NCI-H2196 (cell line): ENCODE measurements at regions not wholly inside any gene's neighbourhood (a gene's known extent, or its start where the extent isn't known, plus 50 kb on each side); places are given as distances from the start of the nearest gene placed in this dataset.
A peak's percentile ranks its signal among the peaks of the same experiment; 100 is the strongest.

Experiments
- DNase-seq: peaks from one replicate; lab custom pipeline; 2025; ENCODE audit not compliant: unreplicated experiment; lab: John Stamatoyannopoulos, UW

DNA sequence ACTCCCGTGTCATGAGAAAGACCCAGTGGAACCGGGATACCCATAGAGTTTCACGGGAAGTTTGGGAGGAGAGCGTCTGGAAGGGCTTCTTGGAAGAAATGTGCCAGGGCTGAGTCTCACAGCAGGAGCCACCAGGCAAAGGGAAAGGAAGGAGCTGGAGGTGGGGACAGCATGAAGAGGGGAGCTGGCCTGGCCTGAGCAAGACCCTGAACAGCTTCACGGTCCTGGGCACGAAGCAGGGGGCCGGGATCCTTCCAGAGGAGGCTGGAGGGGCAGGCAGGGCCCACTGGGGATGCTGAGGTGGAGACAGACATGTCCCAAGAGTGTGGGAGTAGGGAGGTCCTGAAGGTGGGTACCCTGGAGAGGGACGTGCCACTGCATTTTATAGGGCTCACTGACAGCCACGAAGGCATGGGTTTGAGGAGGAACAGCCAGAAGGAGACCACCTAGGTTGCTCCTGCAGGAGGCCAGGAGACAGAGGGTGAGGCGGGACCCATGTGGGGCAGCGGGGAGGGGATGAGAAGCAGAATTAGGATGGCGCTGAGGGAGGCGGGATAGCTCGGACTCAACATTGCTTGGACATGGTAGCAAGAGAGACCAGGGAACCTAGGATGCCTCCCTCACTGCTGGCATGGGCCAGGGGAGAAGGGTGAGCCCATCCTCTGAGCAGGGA, 168.1 kb upstream of the ID2 start:
- DNase-seq, result no peak

DNA sequence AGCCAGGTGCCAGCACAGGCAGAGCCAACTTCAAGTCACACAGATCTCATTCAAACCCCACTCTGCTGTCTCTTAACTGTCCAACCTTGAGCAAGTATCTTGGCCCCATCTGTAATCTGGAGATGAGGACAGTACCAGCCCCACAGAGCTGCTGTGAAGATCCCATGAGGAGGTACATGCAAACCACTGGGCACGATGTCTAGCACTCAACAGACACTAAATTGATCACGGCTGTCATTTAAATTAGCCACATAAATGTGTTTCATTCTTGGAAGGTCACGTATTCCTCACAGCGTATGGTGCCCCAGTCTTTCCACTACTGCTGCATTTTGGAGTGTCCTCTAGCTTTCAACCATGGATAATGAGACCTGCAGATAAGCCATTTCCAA, 167.6 kb upstream of the ID2 start:
- DNase-seq, result no peak

DNA sequence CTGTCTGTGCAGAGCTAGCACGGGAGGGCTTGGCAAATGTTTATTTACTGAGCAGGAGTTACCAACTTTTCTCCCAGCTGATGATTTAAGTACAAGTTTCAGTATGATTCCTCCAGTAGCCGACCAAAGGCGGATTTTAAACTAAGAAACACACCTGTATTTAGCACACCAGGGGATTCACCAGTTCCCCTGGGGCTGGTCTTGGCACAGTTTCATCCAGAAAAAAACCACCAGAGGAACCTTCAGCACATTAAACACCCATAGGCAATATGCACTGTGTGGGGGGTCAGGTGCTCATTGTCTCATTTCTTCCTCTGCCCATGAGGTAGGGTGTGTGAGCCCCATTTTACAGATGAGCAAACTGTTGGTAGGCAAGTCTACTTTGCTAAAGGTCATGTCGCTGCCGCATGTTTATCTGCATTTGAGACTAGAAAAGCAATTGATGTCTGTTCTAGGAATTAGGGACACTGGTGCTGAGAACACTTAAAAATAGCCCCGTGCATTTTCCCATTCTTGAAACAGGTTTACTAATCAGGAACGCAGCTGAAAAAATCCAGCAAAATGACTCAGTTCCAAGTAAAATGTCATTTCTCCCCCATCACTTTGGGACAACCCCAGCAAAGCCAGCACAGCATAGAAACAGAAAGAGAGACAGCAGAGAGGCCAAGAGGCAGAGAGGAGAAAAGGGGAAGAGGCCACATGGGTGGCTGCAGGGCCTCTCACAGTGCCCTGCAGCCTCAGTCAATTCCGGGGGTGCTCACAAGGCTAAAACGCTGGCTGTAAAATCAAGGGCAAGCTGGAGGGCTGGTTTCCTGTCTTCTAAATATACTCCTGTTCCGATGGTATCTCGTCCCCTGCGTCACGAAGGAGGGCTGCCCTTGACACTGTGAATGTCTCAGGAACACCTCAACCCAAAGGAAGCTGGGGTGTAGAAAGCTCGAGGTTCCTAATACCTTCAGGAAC, 166.8 kb upstream of the ID2 start:
- DNase-seq, result peak; percentile 42

DNA sequence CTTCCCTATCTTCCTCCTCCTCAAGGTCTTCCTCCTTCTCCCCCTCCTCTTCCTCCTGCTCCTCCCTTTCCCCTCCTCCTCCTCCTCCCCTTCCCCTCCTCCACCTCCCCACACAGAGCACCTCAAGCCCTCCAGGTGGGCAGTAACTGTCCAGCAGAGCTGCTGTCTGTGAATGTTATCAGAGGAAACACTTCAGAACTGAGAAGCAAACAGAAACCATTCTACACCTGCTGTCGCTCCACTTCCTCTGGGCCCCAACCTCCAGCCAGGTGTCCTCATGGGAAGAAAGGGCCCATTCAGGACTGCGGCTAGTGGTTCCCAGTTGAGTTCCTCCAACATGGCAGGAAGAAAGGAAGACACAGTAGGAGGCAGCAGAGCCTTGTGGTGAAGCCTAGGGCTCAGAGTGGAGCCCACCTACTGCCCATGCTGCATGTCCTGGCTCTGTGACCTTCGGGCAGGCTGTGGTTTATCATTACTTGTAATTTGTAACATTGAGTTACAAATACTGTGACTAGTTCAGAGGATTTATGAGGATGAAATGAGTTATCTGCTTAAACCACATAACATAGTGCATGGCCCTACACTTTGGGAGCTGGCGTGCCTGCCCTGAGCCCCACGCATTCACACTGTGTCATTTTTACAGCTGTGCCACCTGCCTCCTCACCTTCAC, 165.9 kb upstream of the ID2 start:
- DNase-seq, result peak; percentile 90

DNA sequence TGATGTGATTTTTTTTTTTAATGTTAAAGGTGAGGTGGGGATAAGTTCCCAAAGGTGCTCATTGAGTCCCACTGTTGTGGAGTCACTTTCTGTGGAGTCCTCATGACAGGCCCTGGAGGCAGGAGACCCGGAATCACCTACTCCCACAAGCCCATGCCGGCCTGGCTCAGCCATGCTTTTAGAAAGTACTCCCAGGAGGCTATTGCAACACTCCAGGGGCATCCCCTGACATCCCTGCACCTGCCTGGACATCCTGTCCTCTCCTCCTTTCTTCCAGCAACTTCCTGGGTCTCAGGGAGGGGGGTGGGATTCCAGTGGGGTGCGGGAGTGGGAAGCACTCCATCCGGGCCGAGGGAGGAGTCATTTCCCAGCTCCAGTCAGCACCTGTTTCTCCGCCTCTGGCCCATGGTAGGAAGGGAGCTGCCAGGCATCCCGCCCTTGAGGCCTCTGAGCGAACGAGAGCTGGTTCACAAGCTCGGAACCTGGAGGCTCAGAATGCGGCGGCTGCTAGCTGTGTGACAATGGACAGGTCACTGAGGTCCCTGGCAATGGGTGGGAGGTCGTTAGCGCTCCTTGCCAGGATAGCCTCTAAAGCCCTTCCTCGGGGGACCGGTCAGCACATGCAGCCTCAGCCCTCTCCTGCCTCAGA, 163.9 kb upstream of the ID2 start:
- peak; percentile 27 for DNase-seq

DNA sequence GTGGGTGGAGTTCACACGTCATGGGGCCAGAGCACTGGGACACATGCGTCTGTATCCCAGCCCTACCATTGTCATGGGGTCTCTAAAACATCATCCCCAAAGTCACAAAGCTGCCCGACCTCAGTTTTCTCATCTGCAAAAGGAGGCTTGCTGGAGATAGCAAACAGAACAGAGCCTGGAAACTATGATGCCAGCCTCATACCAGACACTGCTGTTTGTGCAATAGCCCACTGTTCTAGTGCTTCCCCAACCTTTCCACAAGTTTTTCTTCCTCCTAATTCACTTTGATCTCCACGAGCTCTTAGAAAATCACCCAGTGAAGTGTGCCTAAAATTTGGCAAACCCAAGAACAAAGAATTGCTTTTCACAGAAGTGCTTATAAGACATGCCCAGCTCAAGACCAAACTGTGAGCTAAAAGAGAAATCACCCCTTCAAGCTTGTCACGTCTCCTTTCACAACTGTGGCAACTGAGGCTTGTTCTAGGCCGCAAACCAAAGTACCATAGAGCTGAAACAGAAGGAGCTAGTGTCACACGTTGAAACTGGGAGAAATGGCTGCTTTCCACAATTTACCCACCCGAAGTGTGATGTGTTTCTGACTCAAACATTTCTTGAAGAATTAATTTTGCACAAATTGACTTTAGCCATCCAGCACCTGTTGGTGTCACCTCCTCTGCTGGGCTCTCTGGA, 162.7 kb upstream of the ID2 start:
- no peak for DNase-seq

DNA sequence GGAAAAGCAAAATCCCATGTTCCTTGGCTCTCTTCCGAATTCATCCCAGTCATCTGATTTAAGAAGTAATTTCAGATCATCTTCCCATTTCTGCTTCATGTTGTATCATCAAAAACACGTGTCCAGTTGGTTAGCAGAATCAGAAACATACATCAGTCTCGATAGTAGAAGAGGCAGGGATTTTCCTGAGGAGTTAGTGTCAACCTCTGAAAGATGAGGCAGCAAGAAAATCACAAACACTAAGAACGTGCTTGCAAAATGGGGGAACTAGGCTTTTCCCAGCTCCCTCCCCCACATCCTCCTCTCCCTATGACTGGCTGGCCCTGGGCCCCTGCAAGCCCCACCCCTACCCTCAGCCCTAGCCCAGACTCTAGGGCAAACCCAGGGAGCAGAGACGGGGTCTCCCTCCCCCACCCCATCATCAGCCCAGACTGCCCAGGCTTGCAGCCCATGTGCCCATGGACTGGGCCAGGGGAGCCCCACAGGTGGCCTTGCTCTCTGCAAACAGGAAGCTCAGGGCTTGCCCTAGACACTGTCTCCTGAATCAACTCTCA, 161.0 kb upstream of the ID2 start:
- DNase-seq, result no peak

DNA sequence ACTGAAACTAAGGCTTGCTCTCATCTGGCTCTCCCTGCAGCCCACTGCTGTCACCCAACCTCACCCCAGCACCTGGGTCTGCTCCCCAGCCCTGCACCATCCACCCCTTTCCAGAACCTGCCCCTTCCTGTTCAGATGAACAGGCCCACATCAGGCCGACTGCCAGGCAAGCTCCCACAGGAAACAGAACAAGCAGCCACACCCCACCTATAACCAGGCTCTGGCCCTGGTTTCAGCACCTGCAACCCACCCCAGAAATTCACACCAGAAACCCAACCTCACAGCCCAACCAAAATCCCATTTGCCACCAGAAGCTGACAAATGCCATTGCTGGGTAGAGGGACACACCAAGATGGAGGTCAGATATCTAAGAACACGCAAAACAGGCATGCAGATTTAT, 159.2 kb upstream of the ID2 start:
- no peak for DNase-seq

DNA sequence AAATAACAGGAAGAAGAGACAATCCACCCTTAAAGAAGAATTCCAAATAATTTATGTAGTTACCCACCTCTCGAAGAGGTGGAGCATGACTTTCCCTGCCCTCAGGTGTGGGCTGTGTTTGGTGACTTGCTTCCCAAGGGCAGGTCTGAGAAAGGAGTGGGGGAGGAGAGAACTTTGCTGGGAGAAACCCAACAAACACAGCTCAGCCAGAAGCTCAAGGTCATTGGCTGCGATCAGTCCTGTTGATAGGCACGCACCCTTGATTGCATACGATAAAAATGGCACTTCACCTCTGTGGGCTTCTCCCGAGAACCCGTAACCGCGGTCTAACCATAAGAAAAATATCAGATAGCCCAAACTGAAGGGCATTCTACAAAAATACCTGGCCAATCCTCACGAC, 157.5 kb upstream of the ID2 start:
- DNase-seq, result no peak

DNA sequence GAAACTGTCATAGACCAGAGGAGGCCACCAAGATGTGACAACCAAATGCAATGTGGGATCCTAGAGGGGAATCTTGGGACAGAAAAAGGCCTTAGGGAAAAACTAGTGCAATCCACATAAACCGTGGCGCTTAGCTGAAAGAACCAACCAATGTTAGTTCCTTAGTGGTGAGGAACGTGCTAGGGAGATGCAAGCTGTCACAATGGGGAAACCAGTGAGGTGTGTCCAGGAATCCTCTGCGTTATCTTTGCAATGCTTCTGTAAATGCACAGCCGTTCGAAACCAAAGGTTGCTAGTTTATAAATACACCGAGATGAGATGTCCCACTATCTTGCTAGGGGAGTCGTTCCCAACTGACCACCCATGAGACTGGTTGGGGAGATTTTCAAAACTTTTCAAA, 157.0 kb upstream of the ID2 start:
- DNase-seq, result no peak

DNA sequence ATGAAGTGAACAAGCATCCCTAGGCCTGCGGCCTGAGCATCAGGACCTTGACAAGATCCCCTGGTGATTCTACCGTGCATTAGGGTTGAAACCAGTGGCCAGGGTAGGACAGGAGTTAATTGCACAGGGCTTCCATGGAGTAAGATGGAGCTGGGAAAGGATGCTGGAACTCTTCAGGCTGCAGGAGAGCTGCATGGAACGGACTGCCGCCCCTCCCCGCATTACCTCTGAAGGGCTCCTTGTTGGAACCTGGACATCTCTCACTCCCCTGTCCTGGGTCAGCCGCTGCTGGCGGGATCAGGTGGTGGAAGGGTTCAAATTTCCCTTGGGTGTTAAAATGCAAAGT, 156.6 kb upstream of the ID2 start:
- DNase-seq, result no peak

DNA sequence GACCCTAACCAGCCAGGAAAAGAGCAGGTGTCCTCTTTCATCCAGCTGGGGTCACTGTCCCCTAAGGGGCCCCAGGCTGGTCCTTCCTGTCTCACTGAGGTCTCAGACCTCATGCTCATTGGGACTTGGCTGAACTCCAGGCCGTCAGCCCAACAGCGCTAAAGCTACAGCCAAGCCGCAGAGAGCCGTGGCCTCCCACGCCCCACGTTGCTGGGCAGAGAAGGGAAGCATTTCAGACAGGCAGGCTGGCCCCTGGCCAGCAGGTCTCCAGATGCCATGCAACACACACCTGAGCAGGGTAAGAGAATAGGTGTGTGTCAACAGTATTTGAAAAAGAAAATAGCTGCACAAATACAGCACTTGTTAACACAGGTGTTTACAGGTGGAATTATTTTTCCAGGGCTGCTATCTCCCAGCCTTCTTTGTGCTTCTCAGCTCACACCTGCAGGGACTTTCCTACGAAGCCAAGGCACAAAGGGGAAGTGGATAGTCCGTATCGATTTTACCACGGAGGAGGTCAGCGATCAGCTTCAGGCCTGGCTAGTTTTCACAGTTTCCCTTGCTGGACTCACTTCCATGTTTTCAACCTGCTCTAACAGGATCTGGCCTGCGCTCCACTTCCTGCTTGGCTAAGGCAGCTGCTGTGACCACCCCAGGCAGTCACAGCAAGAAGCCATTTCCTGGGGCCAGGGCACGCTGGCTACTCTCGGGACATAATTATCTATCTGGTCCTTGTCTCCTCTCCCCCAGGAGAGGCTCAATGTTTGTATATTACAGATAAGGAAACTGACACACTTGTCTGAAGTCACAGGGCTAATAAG, 156.1 kb upstream of the ID2 start:
- DNase-seq, result peak; percentile 98

DNA sequence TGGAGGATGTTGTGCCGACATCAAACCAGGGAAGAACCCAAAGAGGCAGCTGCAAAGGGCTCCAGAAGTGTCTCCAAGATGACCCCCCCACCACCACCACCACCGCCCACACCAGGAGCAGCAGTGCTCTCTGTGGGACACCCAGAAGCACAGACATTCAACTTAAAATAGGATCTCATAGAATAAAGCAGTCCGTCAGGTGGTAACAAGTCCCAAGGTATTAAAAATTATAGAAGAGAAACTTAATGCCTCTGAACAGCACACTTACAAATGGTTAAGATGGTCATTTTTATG, 155.5 kb upstream of the ID2 start:
- DNase-seq, result no peak

DNA sequence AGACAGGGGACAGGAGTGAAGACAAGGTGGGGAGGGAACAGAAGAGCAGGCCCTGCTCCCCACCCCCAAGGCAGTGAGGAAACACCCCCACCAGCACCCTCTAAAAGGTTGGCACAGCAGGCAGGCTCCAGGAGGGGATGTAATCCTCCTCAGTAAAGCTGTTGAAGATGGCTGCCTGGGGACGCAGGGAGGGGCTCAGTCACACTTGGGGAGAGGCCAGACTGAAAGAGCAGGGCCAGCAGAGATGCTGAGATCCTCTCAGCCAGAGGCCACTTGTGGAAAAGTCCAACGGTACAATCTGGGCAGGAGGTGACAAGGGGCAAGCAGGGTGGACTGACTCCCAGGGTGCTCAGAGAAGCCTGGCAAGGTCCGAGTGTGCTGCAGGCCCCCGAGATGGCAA, 154.8 kb upstream of the ID2 start:
- DNase-seq, result no peak

DNA sequence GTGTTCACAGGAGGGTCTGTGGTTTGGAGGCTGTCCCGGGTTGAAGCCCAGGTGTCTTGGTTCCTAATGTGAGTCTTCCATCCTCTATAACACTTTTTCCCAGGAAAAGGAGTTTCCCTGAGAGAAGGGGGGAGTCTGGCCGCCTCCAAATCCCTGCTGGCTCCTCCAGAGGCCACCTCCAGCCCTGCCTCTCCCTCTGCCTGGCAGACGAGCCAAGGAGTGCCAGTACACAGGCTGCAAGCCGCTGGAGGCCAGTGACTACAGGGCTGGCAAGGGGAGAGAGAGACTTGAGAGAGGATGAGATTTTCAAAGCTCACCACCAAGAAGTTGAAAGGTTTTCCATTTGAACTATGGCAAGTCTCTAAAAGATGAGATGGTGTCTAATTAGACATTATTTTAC, 154.2 kb upstream of the ID2 start:
- DNase-seq, result no peak

DNA sequence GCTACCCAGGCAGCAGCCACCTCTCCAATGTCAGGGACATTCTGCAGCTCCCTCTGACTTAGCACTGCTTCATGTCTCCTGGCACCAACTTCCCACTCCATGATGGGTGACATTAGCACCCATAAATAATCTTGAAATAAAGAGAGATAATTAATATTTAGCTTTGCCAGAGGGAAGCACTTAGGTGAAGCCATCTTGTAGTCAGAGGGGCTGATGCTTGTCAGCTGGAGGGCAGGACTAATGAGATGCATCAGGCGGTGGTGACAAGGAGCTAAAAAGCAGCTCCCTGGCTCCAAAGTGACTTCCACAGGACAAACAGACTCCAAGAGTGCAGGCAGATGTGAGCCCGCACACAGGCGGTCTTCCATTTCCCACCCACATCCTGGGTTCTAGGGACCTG, 153.0 kb upstream of the ID2 start:
- DNase-seq, result no peak

DNA sequence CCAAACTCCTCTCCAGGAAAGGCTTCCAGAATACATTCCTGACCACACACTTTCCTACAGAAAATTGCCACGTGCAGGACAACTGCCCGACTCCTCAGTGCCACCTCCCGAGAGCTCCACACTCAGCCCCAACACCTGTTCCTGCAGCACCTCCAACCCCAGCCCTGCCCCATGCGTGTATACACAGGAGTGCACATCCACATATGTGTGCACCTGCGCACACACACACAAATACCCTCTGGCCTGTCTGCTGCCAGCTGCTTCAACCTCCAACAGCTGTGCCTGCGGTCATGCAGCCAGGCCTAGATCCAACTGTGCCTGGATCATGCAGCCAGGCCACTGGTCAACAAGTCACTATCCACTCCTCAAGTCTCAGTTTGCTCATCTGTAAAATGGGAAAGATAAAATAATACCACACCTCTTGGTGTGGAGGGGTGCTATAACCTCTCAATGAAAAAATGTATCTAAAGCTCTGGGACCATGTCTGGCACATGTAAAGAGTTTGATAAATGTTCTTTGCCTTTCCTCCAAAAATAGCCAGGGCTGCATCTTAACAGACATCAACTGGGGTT, 152.1 kb upstream of the ID2 start:
- no peak for DNase-seq

DNA sequence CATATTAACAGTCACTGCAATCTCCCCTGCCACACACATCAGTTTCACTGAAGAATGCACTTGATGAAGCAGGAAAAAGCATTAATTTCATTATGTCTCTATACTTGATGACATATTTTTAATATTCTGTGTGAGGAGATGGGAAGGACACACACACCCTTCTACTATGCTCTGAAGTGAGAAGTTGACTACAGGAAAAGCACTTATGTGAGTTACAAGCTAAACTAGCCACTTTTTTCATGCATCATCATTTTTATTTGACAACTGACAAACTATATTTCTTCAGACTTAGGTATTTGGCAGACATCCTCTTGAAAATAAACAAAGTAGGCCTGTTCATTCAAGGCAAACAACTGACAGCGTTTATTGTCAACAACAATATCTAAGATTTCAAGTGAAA, 150.4 kb upstream of the ID2 start:
- DNase-seq, result no peak

DNA sequence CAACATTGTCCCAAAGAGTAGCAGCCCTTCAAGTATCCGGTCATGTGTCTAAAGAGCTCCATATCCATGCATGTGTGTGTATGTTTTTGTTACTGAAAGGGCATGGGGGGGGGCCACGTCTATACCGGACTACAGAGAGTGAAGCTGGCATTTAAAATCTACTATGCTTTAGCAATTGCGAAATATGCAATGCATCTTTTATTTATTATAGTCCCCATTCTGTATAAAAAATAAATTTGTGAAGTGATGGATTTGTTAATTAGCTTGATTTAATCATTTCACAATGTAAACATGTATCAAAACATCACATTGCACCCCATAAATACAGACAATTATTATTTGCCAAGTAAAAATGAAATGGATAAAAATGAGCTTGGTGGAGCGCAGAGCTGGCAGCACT, 149.4 kb upstream of the ID2 start:
- DNase-seq, result no peak

DNA sequence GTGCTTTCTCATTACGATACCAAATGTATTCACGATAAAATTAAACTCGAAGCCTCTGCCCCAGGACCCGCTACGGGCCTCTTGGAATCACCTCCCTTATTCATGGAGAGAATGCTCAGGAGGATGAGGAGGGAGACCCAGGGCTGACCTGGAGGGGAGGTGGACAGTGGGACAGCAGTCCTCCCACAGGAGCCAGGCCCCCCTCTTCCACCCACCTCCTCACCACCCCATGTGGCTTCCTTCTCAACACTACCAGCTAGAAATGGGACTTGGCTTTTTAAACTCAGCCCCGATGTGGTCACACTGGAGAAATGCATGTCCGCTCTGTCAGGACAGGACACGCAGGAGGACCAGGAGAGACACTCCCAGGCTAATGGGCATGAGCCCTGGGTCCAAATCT, 147.9 kb upstream of the ID2 start:
- DNase-seq, result no peak
